AG10803 (cell line): ENCODE measurements at regions not wholly inside any gene's neighbourhood (a gene's known extent, or its start where the extent isn't known, plus 50 kb on each side); places are given as distances from the start of the nearest gene placed in this dataset.
A peak's percentile ranks its signal among the peaks of the same experiment; 100 is the strongest.

ENCODE experiments used
- DNase-seq: peaks from one replicate; pipeline ENCODE4 v3.0.0; 2010; ENCODE audit warnings: low read depth
- H3K4me3 ChIP-seq: 2 replicates; pipeline ENCODE4 v1.5.1; 2011; ENCODE audit warnings: mild to moderate bottlenecking, low read length, control low read depth
- CTCF ChIP-seq: conservative IDR thresholded peaks from 2 replicates; pipeline ENCODE4 v1.5.1; 2011; ENCODE audit warnings: mild to moderate bottlenecking, low read length, control low read depth, inconsistent platforms

- no peak for TF ChIP-seq CTCF
- DNase-seq = no peak
Observed at GRCh38 chr1:115168026-115168425, 78.7 kb upstream of the TSPAN2 start.

GRCh38 chr1:115166531-115167091 lies 77.3 kb upstream of the TSPAN2 start:
- no peak overlapping the region for H3K4me3 ChIP-seq
- peak; percentile 83 for DNase-seq
- no peak for TF ChIP-seq CTCF

More at GRCh38 chr1:115168026-115168425, 78.7 kb upstream of the TSPAN2 start:
- no peak overlapping the region for H3K4me3 ChIP-seq

- TF ChIP-seq CTCF = no peak
- no peak overlapping the region for H3K4me3 ChIP-seq
- peak; percentile 57 for DNase-seq
Observed at GRCh38 chr1:115165776-115166175, 76.5 kb upstream of the TSPAN2 start.

- H3K4me3 ChIP-seq = no peak overlapping the region
- no peak for DNase-seq
- no peak for TF ChIP-seq CTCF
Observed at GRCh38 chr1:115164940-115165705, 75.8 kb upstream of the TSPAN2 start.

- TF ChIP-seq CTCF = no peak
- no peak overlapping the region for H3K4me3 ChIP-seq
- peak; percentile 41 for DNase-seq
Observed at GRCh38 chr1:115164484-115164883, 75.2 kb upstream of the TSPAN2 start.

- DNase-seq = no peak
- H3K4me3 ChIP-seq = no peak overlapping the region
- no peak for TF ChIP-seq CTCF
Observed at GRCh38 chr1:115160728-115161127, 71.4 kb upstream of the TSPAN2 start.

- TF ChIP-seq CTCF = no peak
- DNase-seq = no peak
- H3K4me3 ChIP-seq = no peak overlapping the region
Observed at GRCh38 chr1:115159958-115160357, 70.7 kb upstream of the TSPAN2 start.
